A549 (cell line): ENCODE measurements at regions not wholly inside any gene's neighbourhood (a gene's known extent, or its start where the extent isn't known, plus 50 kb on each side); places are given as distances from the start of the nearest gene placed in this dataset.

ENCODE experiments used
- ATAC-seq, 2 experiments: fragments of 200-7000 bp in 1 of 2; fragments of >200 bp in 1 of 2; cut with Nextera tagmentation in 1 of 2; cut with Tn5 transposase in 1 of 2; 3 replicates each; pipeline versions ENCODE4 v1.8.0 to v1.9.1; 2018 to 2020; ENCODE audit warnings: mild to moderate bottlenecking in 1 of 2, moderate library complexity in 1 of 2
- CTCF ChIA-PET: fragments of 300-600 bp; sonication (Branson Sonifier 250); formaldehyde crosslinking; extraction: SDS; loops from one replicate; lab custom pipeline; 2021; ENCODE audit warnings: antibody characterized with exemption, inconsistent platforms; lab: Yijun Ruan, JAX
- POLR2A ChIA-PET: fragments of 350-600 bp; formaldehyde crosslinking; extraction: SDS; loops from one replicate; lab custom pipeline; 2021; ENCODE audit warnings: antibody characterized with exemption, inconsistent platforms; lab: Yijun Ruan, JAX
- DNase-seq, 2 experiments: peaks; one replicate each; pipeline versions ENCODE4 v3.0.0 to v3.0.0-alpha.2; 2011 to 2016; ENCODE audit warnings: low read depth in 1 of 2, low spot score in 1 of 2
- FAIRE-seq: peaks from 2 replicates; lab custom pipeline; 2011; peaks lifted over from hg19 to GRCh38; lab: Jason Lieb, UNC
- H3K27ac ChIP-seq, 2 experiments: fragments of >200 bp; sonication (Bioruptor Twin); formaldehyde crosslinking; 3 replicates each; pipeline ENCODE4 v1.5.1; 2016 to 2017
- H3K4me1 ChIP-seq: fragments of >200 bp; sonication (Bioruptor Twin); formaldehyde crosslinking; 3 replicates; pipeline ENCODE4 v1.6.1; 2016
- H3K4me2 ChIP-seq: fragments of >200 bp; sonication (Bioruptor Twin); formaldehyde crosslinking; 3 replicates; pipeline ENCODE4 v1.6.1; 2016
- H3K4me3 ChIP-seq: fragments of >200 bp; sonication (Bioruptor Twin); formaldehyde crosslinking; 3 replicates; pipeline ENCODE4 v1.5.1; 2016
- H3K9me3 ChIP-seq: fragments of >200 bp; sonication (Bioruptor Twin); formaldehyde crosslinking; 3 replicates; pipeline ENCODE4 v1.6.1; 2016
- CBX2 ChIP-seq: fragments of 200-600 bp; sonication (generic); IDR thresholded peaks from 2 replicates; pipeline ENCODE4 v1.6.1; 2016; ENCODE audit warnings: low read depth, mild to moderate bottlenecking, borderline replicate concordance
- CHD2 ChIP-seq: fragments of 150-350 bp; IDR thresholded peaks from 2 replicates; pipeline ENCODE4 v1.6.1; 2014; ENCODE audit warnings: low read length; ENCODE audit not compliant: partially characterized antibody
- CHD4 ChIP-seq: fragments of 200-600 bp; sonication (generic); IDR thresholded peaks from 2 replicates; pipeline ENCODE4 v1.6.1; 2016; ENCODE audit warnings: antibody characterized with exemption, mild to moderate bottlenecking, borderline replicate concordance
- EHMT2 ChIP-seq: fragments of 200-600 bp; sonication (generic); IDR thresholded peaks from 2 replicates; pipeline ENCODE4 v1.6.1; 2016; ENCODE audit warnings: antibody characterized with exemption, low read depth, mild to moderate bottlenecking, moderate library complexity
- ELK1 ChIP-seq: fragments of 150-350 bp; IDR thresholded peaks from 2 replicates; pipeline ENCODE4 v1.6.1; 2014; ENCODE audit warnings: low read depth, mild to moderate bottlenecking, low read length
- GATA3 ChIP-seq: IDR thresholded peaks from 2 replicates; pipeline ENCODE4 v1.6.1; 2012; ENCODE audit warnings: borderline replicate concordance
- HES2 ChIP-seq: fragments of >200 bp; sonication (Bioruptor Twin); formaldehyde crosslinking; IDR thresholded peaks from 2 replicates; pipeline ENCODE4 v1.6.1; 2016
- HOXA7 ChIP-seq: fragments of 250-450 bp; sonication (Bioruptor Pico); IDR thresholded peaks from 2 replicates; pipeline ENCODE4 v1.5.0; 2020; ENCODE audit warnings: mild to moderate bottlenecking, moderate library complexity
- KDM1A ChIP-seq: fragments of 200-600 bp; sonication (generic); IDR thresholded peaks from 2 replicates; pipeline ENCODE4 v1.6.1; 2016; ENCODE audit warnings: low read depth, mild to moderate bottlenecking
- KDM5A ChIP-seq: fragments of 200-600 bp; sonication (generic); IDR thresholded peaks from 2 replicates; pipeline ENCODE4 v1.6.1; 2016; ENCODE audit warnings: antibody characterized with exemption, mild to moderate bottlenecking
- MAX ChIP-seq: IDR thresholded peaks from 2 replicates; pipeline ENCODE4 v1.6.1; 2012
- NPAS2 ChIP-seq: fragments of 250-450 bp; sonication (Bioruptor Pico); IDR thresholded peaks from 2 replicates; pipeline ENCODE4 v1.8.0; 2022; ENCODE audit warnings: mild to moderate bottlenecking, moderate library complexity, borderline replicate concordance
- RNF2 ChIP-seq: fragments of 200-600 bp; sonication (generic); IDR thresholded peaks from 2 replicates; pipeline ENCODE4 v1.6.1; 2016; ENCODE audit warnings: low read depth, mild to moderate bottlenecking, antibody characterized with exemption, moderate library complexity, borderline replicate concordance
- TFCP2L1 ChIP-seq: fragments of 250-450 bp; sonication (Bioruptor Pico); IDR thresholded peaks from 2 replicates; pipeline ENCODE4 v1.5.0; 2021; ENCODE audit warnings: mild to moderate bottlenecking
- USF2 ChIP-seq: fragments of 450-650 bp; IDR thresholded peaks from 2 replicates; pipeline ENCODE4 v1.6.1; 2014; ENCODE audit warnings: antibody characterized with exemption
- ZNF302 ChIP-seq: fragments of 250-450 bp; sonication (Bioruptor Pico); IDR thresholded peaks from 2 replicates; pipeline ENCODE4 v1.9.0; 2021; ENCODE audit warnings: inconsistent platforms, mild to moderate bottlenecking, moderate library complexity
- WGBS: methylation state at CpG from one replicate; pipeline ENCODE4 v1.1.6; 2017; ENCODE audit errors: missing lambda C conversion rate; 5-methylcytosine and 5-hydroxymethylcytosine counted together
- TF ChIP-seq, protein P1 (sequence below): fragments of 250-450 bp; sonication (Bioruptor Pico); IDR thresholded peaks from 2 replicates; pipeline ENCODE4 v1.5.0; 2020; ENCODE audit warnings: low read depth, mild to moderate bottlenecking, moderate library complexity
- TF ChIP-seq, protein P2 (sequence below): fragments of 200-600 bp; sonication (generic); IDR thresholded peaks from 2 replicates; pipeline ENCODE4 v1.6.1; 2016; ENCODE audit warnings: antibody characterized with exemption, mild to moderate bottlenecking, moderate library complexity

- TF ChIP-seq RNF2 = no peak
- no peak for TF ChIP-seq CHD4
- no peak for TF ChIP-seq MAX
- TF ChIP-seq NPAS2 (CRISPR knock-in tag) = no peak
- no peak for TF ChIP-seq GATA3
- Histone ChIP-seq H3K4me2 (no peak overlapping the region), H3K9me3 (no peaks in the 10 kb centered on the region), H3K27ac (no peak overlapping the region), H3K4me1 (no peaks in the 10 kb centered on the region), H3K4me3 (no peak overlapping the region)
- DNase-seq = no peak
- ATAC-seq = no peak
- CTCF ChIA-PET = no interaction called here
- FAIRE-seq = no peak
- POLR2A ChIA-PET = no interaction called here
Observed at GRCh38 chr14:38500125-38500524, 244.2 kb upstream of the CLEC14A start.

GRCh38 chr14:38496092-38496491 is 240.2 kb upstream of the CLEC14A start:
- 4% methylated on average over 1 of the region's 1 CpG for WGBS
- Histone ChIP-seq H3K9me3 (no peaks in the 10 kb centered on the region), H3K4me1 (no peaks in the 10 kb centered on the region), H3K27ac (no peak overlapping the region), H3K4me3 (no peak overlapping the region), H3K4me2 (no peak overlapping the region)
- TF ChIP-seq, protein P1, sequence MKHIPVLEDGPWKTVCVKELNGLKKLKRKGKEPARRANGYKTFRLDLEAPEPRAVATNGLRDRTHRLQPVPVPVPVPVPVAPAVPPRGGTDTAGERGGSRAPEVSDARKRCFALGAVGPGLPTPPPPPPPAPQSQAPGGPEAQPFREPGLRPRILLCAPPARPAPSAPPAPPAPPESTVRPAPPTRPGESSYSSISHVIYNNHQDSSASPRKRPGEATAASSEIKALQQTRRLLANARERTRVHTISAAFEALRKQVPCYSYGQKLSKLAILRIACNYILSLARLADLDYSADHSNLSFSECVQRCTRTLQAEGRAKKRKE (CRISPR knock-in tag) = no peak
- no peak for TF ChIP-seq CHD2
- ChIA-PET POLR2A (no interaction called here), CTCF (no interaction called here)
- DNase-seq = no peak
- no peak for FAIRE-seq
- no peak for ATAC-seq

DNA sequence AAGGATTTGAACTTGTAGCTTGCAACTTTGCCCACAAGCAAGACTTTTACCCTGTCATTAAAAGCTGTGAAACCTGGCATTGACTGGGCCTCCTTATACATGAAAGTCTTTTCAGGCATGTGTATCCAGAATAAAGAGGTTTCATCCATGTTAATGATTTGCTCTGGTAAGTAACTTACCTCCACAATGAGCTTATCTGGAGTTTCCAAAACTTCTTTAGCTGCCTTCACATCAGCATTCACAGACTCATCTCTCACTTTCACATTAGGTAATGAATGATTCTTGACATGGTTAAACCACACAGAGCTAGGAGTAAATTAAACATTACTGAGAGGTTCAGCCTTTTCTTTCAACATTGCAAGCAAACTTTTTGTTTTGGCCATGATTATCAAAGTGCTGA is 234.4 kb upstream of the CLEC14A start:
- no peak overlapping the region for H3K27ac ChIP-seq
- H3K4me2 ChIP-seq = no peak overlapping the region
- no peak overlapping the region for H3K4me3 ChIP-seq
- FAIRE-seq (no peak), DNase-seq (no peak), ATAC-seq (no peak)
- H3K9me3 ChIP-seq = no peaks in the 10 kb centered on the region
- CTCF ChIA-PET = no interaction called here
- POLR2A ChIA-PET = no interaction called here
- H3K4me1 ChIP-seq = no peaks in the 10 kb centered on the region
- TF ChIP-seq KDM5A = no peak

GRCh38 chr14:38485026-38485425 is 229.1 kb upstream of the CLEC14A start:
- DNase-seq (no peak), FAIRE-seq (no peak), ATAC-seq (no peak)
- ChIA-PET CTCF (no interaction called here), POLR2A (no interaction called here)
- no peak overlapping the region for H3K4me2 ChIP-seq
- TF ChIP-seq ELK1 = no peak
- no peak for TF ChIP-seq KDM1A
- no peak for TF ChIP-seq CBX2
- TF ChIP-seq, protein P2, sequence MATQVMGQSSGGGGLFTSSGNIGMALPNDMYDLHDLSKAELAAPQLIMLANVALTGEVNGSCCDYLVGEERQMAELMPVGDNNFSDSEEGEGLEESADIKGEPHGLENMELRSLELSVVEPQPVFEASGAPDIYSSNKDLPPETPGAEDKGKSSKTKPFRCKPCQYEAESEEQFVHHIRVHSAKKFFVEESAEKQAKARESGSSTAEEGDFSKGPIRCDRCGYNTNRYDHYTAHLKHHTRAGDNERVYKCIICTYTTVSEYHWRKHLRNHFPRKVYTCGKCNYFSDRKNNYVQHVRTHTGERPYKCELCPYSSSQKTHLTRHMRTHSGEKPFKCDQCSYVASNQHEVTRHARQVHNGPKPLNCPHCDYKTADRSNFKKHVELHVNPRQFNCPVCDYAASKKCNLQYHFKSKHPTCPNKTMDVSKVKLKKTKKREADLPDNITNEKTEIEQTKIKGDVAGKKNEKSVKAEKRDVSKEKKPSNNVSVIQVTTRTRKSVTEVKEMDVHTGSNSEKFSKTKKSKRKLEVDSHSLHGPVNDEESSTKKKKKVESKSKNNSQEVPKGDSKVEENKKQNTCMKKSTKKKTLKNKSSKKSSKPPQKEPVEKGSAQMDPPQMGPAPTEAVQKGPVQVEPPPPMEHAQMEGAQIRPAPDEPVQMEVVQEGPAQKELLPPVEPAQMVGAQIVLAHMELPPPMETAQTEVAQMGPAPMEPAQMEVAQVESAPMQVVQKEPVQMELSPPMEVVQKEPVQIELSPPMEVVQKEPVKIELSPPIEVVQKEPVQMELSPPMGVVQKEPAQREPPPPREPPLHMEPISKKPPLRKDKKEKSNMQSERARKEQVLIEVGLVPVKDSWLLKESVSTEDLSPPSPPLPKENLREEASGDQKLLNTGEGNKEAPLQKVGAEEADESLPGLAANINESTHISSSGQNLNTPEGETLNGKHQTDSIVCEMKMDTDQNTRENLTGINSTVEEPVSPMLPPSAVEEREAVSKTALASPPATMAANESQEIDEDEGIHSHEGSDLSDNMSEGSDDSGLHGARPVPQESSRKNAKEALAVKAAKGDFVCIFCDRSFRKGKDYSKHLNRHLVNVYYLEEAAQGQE = no peak
- TF ChIP-seq EHMT2 = no peak
- TF ChIP-seq HOXA7 (CRISPR knock-in tag) = no peak
- TF ChIP-seq RNF2 = no peak
- no peak for TF ChIP-seq HES2
- TF ChIP-seq CHD4 = no peak
- TF ChIP-seq TFCP2L1 (CRISPR knock-in tag) = no peak
- no peak for TF ChIP-seq ZNF302
- no peak for TF ChIP-seq USF2
- no peaks in the 10 kb centered on the region for H3K4me1 ChIP-seq
- no peak overlapping the region for H3K4me3 ChIP-seq
- H3K27ac ChIP-seq = no peak overlapping the region
- 1% methylated on average over 2 of the region's 2 CpGs for WGBS
- H3K9me3 ChIP-seq = no peaks in the 10 kb centered on the region
